HG03025 (cell line): ENCODE measurements at regions not wholly inside any gene's neighbourhood (a gene's known extent, or its start where the extent isn't known, plus 50 kb on each side); places are given as distances from the start of the nearest gene placed in this dataset.
"Not testable (repeated sequence)": the region's sequence is repeated elsewhere in the genome, so short reads cannot be mapped to it uniquely, and the experiment has no call there.

Experiments used
- ATAC-seq: cut with Tn5 transposase; IDR thresholded peaks from one replicate; pipeline ENCODE4 v1.9.1; 2021; ENCODE audit warnings: mild to moderate bottlenecking, moderate library complexity; ENCODE audit not compliant: unreplicated experiment, low FRiP score

DNA sequence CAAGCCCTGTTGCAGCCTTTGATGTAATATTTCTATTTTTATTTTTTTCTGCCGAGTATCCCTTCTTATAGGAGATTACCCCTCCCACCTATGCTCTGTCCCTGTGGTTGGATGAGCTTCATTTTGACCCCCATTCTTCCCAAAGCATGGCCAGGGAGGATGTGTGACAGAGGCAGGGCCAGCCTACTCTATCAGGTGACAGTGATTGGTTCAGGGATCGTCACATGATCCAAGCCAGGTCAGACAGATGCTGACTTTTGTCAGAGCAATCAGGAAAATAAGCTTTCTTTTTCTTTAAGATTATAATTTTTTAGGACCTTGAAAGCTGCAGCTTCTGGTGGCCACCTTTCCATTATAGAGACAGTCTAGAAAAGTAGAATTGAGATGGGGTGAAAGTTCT is 314.3 kb downstream of the NUP35 start:
- no peak for ATAC-seq

DNA sequence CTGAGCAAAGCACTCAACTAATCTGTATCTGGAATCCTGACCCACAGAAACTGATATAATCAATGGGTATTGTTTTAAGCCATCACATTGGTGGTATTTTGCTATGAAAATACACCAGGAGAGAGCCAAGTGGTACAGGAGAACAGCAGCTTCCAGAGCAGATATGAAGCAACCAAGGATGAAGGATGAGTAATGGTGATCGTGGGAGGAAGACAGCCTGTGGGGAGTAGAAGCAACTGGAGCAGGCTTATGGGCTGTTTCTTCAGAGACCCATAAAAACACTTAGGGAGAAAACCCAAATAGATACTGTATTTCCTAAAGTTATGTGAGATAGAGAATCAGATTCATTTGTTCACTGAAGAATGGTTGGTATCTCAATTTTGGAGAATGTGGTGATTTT is 330.8 kb downstream of the NUP35 start:
- no peak for ATAC-seq

DNA sequence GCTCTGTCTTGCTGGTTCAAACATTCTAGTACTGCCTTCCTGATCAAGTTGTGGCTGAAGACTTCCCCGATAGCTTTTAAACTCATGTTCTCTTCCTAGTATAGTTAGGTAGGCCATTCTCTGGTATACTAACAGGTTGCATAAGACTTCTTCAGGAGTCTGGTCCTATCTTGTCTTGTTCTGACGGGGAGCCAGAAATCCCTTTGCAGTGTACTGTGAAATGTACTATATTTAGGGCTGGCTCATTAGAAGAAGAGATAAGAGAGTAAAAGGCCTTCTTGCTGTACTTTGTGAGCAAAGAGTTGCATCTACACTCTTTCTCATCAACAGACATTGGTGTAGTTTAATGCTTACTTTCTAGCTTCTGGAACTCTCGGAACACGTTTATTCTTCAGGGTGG is 331.9 kb downstream of the NUP35 start:
- ATAC-seq, result no peak

DNA sequence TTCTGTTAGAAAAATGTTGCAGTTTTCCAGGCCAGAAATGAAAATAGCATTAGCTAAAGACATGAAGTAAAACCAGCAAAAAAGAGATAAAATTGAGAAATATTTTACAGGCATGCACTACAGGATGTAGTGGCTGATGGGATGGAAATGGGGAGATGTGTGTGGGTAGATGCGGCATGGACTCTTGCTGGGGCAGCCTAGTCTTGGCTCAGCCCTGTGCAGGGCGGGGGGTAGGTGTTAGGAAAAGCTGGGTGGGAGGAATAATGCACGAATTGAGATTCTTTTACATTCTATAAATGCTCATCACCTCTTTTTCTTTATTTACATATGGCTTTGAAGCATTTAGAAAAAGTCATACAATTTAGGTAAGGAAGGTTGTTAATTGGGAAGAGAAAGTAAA is 334.2 kb downstream of the NUP35 start:
- no peak for ATAC-seq

DNA sequence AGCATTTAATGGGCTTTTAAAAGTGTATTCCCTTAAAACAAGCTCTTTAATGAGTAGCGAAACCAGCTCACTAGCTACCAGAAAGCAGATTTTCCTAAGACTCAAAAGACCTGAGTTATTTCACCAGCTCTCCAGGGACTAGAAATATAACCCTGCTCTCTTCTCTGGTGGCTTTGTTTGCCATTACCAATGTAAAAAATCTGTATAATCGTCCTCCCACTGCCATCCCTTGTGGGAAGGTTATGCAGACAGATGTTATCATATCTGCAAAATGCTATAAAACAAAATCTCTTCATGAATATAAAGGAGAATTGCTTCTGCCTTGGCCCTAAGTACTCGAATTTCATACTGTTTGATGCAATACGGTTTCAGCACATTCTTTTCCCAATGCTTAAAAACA is 335.2 kb downstream of the NUP35 start:
- no peak for ATAC-seq

DNA sequence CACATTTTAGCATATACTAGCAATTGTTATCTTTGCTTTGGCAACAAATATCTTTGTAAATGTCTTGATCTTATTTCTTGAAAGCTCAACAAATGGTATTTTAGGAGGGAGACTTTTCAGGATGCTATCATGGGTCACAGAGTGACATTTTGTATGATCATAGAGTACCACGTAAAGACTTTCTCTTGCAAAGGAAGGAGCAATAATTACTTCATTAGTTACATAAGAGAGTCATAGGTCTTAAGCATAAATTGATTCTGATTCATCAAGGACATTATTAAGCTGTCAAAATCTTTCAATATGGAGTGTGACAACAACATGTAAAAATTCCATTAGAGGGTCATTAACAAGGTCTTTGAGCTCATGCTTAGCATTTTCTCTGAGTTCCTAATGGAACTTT is 339.6 kb downstream of the NUP35 start:
- ATAC-seq, result no peak

DNA sequence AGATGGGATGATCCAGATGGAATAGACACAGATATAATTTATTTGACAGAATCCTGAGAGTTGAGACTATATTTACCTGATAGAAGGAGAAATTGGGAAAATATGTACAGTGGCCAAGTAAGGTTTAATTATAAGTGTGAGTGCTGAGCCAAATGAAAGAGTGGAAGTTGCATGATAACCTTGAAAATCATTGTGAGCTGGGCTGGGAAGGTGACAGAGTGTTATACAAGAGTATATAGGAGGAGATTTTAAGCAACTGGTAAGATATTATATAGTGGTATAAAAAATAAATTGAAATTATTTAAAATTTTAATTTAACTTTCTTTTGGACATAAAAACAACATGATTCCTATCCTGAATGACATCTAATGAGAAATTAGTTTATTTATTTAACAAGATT is 340.8 kb downstream of the NUP35 start:
- ATAC-seq, result no peak

DNA sequence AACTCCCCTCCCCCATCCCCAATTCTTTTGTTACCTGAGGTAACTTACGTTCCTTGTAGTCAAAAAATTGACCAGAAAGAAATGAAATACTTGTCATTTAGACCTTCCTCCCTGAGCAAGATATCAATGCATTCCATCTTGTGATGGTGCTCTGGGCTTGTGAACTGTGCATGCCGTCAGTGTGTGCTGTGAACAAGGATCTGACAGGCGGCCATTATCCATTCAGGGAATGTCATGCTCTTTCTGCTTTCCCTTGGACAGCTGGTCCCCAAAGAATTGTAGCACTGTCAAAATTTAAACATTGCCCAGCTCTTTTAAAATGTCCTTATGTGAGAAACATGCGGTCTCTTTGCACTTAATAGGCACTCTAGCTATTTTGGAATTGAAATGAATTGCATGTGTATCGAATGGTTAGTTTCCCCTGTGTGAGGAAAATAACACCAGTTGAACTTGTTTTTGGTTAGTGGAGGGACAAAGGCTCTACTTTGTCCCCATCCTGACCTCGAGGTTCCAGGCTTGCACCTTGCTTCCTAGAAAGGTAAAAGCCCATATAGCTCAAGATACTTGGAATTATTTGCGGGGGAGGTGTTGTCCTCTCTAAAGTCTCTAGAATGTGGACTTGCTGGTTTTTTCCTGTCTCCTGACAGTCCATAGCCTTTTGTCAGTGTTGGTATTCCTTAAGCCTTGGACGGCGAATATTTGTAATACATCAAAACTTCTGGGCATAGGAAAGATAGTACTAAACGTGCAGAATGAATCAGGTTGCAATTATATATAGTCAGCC is 350.9 kb downstream of the NUP35 start:
- no peak for ATAC-seq

DNA sequence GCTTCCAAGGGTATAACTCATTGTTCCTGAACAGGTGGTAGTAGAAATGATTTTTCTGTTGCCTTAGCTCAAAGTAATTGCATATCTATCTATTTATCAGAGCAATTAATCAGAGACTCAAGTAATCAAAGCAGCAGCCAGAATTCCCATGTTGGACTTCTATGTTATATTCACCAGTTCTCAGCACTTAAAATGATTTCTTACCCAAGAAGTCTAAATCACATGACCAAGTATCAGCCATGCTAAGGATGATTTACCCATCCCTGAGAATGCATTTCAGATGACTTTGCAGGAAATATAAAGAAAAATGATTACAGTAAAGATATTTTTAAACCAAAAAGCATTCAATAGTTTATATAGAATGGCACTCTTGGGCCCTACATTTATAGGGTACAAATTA is 352.2 kb downstream of the NUP35 start:
- ATAC-seq, result no peak

DNA sequence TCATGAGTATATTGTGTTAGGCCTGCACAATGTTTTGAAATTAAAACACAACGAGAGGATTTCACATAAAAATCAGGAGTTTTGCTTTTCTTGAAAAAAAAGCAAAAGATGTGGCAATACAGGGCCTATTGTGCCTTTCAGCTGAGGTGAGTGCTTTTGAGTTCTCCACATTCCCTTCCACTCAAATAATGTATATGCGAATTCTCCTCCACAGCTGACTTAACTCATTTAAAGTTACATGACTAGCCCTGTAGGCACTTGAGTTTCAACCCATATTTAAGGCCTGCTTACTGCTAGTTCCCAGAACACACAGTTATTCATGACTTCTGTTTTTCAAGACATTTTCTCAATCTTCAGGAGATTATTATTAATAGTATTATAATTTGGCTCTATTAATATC is 353.1 kb downstream of the NUP35 start:
- ATAC-seq, result no peak

DNA sequence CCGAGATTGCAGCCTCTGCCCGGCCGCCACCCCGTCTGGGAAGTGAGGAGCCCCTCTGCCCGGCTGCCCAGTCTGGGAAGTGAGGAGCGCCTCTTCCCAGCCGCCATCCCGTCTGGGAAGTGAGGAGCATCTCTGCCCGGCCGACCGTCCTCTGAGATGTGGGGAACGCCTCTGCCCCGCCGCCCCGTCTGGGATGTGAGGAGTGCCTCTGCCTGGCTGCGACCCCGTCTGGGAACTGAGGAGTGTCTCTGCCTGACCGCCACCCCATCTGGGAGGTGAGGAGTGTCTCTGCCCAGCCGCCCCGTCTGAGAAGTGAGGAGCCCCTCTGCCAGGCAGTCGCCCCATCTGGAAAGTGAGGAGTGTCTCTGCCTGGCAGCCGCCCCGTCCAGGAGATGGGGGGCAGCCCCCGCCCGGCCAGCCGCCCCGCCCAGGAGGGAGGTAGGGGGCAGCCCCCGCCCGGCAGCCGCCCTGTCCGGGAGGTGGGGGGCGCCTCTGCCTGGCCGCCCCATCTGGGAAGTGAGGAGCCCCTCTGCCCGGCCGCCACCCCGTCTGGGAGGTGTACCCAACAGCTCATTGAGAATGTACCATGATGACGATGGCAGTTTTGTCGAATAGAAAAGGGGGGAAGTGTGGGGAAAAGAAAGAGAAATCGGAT is 354.8 kb downstream of the NUP35 start:
- ATAC-seq, result not testable (repeated sequence)

DNA sequence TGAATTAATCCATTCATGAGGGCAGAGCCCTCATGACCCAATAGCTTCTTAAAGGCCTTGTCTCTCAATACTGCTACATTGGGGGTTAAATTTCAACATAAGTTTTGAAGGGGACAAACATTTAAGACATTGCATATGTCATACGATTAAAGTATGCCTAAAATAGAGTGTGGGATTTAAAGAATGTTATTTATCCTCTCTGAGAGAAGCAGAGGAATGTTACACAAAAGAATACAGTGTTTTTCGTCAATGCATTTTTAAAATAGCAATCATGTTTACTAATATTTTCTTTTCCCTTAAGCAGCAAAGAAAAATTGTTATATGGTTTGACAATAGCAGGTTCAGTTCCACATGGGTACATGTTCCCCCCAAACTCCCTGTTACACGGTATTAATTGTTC is 363.1 kb downstream of the NUP35 start:
- ATAC-seq, result no peak

DNA sequence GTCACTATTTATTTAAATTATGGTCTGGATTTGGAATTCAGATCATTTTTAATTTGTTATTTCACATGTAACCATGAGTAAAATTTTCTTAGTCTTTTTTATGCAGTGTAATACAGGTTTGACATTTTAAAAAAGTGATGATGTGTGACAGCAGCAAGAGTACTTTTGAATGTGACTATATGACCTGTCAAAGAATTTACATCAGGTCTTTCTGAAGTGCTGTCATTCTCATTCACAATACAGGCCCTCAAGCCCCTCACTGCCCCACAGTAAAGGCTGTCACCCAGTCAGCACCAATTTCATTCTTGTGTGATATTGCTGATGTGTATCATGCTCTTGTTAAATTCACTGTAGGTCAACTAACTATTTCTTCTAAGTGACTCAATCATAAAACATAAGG is 364.2 kb downstream of the NUP35 start:
- no peak for ATAC-seq

DNA sequence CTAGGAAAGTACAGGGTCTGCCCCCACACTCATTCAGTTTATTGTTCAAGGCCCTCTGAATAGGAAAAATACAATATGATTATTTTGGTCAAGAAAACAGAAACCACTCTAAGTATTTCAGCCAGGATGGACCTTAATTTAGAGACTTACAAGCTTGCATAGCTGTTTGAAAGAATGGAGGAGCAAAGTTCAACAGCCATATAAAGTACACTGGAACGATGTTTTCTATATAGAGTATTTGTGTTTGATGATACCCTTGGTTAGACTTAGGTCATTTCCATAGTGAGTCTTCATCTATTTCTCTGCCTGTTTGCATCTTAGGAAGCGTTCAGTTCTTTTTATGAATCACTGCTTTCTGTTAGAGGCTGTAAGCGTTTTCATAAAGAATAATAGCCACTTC is 366.2 kb downstream of the NUP35 start:
- no peak for ATAC-seq

DNA sequence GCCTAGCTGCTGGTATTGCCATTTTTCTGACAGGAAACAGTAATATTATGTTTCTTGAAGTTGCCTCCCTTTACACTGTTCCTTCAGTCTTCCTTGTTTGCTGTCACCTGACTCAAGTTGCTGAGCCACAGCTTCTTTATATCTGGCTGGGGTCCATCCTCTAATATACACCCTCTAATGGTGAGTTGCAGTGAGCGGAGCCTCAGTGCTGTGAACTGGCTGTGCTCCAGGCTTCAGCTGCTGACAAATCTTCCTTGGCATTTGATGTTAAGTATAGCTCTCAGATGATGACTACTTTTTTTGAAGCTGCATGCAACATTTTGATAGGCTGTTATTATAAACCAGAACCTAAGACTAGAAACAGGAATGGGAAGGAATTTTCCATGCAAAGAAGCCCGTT is 366.7 kb downstream of the NUP35 start:
- no peak for ATAC-seq

DNA sequence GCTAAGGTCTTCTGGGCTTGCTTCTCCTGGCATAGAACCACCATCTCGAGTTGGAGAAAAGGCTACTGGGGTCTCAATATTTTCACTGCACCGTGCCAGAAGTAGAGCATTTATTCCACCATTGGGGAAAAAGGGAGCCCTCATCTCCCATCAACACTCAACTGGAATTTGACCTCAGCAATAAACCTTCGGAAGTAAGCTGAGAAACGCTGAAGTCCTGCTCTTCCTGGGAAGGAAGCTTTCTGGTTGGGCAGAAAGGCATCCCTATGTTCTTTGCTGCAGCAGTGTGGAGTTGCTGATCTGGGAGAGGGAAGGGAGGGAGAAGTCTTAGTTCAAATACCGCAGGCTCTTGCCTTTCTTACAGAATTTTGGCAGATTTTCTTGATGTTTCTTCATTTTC is 368.8 kb downstream of the NUP35 start:
- ATAC-seq, result no peak

DNA sequence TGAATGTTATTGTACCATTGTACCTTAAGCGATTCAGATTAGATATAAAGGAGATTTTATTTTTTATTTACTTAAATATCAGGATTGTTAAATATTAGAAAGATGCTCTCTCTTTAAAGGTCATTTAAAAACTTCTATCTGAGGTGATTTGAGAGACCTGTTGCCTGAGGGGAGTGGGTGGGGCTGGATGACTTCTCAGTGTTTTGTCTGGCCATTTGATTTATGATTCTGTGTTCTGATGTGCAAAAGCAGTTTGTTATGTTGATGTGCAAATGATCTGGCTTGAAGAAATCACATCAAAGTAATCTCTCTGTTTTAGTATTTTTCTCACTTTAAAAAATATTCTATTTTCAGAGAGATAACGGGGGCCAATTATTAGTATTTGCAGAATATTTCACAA is 370.8 kb downstream of the NUP35 start:
- ATAC-seq, result no peak

DNA sequence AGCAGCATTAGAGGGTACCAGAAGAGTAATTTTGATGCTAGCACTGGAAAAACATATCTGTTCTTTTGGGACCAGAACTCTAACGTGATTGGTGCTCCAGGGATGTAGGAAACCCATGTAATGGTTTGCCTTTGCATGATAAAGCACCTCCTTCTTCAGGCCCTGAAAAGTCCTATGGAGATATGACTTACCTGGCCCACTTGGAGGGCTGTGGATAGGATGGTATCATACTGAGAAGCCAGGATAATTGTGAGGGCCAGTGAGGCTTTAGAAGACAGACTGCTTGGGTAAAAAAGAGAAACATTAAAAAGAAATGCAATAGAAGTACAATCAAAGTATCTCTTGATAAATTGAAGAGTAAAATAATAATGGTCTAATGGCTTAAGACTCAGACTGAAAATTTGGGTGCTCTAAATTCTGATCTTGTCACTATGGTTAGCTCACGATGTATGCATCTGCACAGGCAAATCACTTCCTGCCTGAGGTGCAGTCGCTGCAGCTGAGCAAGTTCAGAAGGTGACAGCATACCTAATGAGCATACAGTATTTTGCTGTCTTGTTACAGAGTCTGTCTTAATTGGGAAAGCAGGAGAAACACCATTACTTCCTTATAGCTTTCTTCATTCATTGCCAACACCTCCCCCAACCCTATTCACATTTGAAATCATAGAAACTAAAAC is 371.5 kb downstream of the NUP35 start:
- ATAC-seq, result peak; percentile 99

DNA sequence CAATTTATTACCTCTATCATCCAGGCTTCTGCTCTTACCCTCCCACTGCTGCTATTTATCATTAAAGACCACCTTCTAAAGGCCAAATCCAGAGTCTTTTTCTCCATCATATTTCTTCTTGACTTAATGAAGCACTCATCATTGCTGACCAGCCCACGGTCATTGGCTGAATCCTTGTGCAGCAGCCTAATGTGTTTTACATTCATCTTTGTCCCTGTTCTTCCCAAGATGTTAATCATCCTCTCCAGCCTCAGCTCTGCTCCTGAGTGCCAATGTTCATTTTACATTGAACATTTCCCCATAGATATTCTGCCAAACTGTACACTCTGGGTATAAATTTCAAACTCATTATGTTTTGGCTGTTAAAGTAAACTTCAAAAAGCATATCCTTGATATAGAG is 373.6 kb downstream of the NUP35 start:
- ATAC-seq, result no peak

DNA sequence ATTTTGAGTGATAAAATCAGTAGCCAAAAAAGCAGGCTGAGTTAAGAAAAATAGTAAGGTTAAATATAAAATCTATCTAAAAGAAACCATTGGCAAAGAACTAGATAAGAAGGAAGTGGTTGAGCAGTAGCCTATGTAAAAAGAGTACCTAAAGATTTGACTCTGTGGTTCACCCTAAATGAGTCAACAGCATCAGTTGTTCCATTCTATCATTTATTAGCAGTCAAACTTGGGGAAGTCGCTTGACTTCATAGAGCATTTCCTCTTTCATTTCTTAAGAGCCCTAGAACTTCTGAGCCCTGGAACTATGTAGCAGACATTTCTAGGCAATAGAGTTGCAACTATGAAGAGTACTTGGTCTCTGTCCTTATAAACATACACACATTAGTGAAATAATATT is 381.7 kb downstream of the NUP35 start:
- peak; percentile 78 for ATAC-seq

DNA sequence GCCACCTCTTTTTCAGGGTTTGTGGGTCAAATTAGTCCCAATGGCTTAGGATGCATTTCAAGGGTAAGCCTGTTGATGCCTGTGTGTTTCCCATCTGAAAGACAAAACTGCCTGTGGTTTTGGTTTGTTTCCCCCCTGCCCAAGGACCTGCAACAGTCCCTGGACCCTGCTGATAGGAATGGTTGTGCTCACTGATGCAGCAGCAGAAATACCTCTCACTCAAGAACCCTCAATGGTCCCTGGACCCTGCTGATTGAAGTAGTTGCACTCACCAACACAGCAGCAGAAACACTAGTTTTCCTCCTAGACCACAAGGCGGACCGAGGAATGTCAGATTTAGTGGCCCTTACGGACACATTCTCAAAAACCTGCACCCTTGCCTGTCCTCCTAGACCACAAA is 386.9 kb downstream of the NUP35 start:
- ATAC-seq, result no peak
